Lung (tissue), 11 donors: ENCODE measurements at regions not wholly inside any gene's neighbourhood (a gene's known extent, or its start where the extent isn't known, plus 50 kb on each side); places are given as distances from the start of the nearest gene placed in this dataset.
A peak's percentile ranks its signal among the peaks of the same experiment; 100 is the strongest.

Source experiments
- ATAC-seq: fragments of 200-7000 bp; cut with Tn5 transposase; one replicate; pipeline ENCODE4 v1.9.1; 2020; ENCODE audit warnings: moderate number of reproducible peaks; ENCODE audit not compliant: insufficient read depth, low FRiP score
- DNase-seq, 3 donors: peaks; one replicate each; pipeline ENCODE4 v3.0.0-alpha.2; 2013 to 2017
- H3K27ac ChIP-seq, 2 donors: one replicate each; pipeline ENCODE4 v1.5.1; 2013; ENCODE audit warnings: mild to moderate bottlenecking in 2 of 2, moderate library complexity in 2 of 2, control low read depth in 1 of 2, inconsistent platforms in 1 of 2, low read depth in 1 of 2, low read length in 1 of 2
- H3K27me3 ChIP-seq, 3 donors: one replicate each; pipeline ENCODE4 v1.5.1; 2013; ENCODE audit warnings: low read length in 2 of 3; ENCODE audit not compliant: control insufficient read depth in 3 of 3, insufficient read depth in 3 of 3
- H3K36me3 ChIP-seq, 4 donors: one replicate each; pipeline ENCODE4 v1.5.1; 2013; ENCODE audit warnings: low read length in 4 of 4, mild to moderate bottlenecking in 1 of 4, moderate library complexity in 1 of 4; ENCODE audit not compliant: control insufficient read depth in 4 of 4, insufficient read depth in 4 of 4
- H3K4me1 ChIP-seq, 5 donors: one replicate each; pipeline ENCODE4 v1.5.1; 2013; ENCODE audit warnings: low read length in 5 of 5, mild to moderate bottlenecking in 2 of 5, moderate library complexity in 1 of 5; ENCODE audit not compliant: control insufficient read depth in 5 of 5, insufficient read depth in 5 of 5
- H3K4me3 ChIP-seq: one replicate; pipeline ENCODE4 v1.5.1; 2013; ENCODE audit warnings: mild to moderate bottlenecking, control low read depth, moderate library complexity
- H3K9ac ChIP-seq, 2 donors: one replicate each; pipeline ENCODE4 v1.5.1; 2013; ENCODE audit warnings: low read length in 2 of 2, control low read depth in 1 of 2; ENCODE audit not compliant: insufficient read depth in 1 of 2
- H3K9me3 ChIP-seq, 4 donors: one replicate each; pipeline ENCODE4 v1.5.1; 2013; ENCODE audit warnings: low read length in 3 of 4, mild to moderate bottlenecking in 1 of 4, moderate library complexity in 1 of 4; ENCODE audit not compliant: control insufficient read depth in 4 of 4, insufficient read depth in 3 of 4
- WGBS, 2 donors: extraction: QIAGEN DNeasy Blood & Tissue Kit; methylation state at CpG; one replicate each; pipeline ENCODE4 v1.1.7; 2013; 5-methylcytosine and 5-hydroxymethylcytosine counted together
- TF ChIP-seq, protein P1 (sequence below): IDR thresholded peaks from 2 replicates; pipeline ENCODE4 v1.5.1; 2012; ENCODE audit warnings: mild to moderate bottlenecking; ENCODE audit errors: control extremely low read depth, extremely low read depth
- donor health status: control.
- donor health status: control.
- donor health status: Bipolar disorder and iron deficiency.
- donor health status: healthy.
- donor health status: DM: yes; HTN: yes; CAD: no.

DNA sequence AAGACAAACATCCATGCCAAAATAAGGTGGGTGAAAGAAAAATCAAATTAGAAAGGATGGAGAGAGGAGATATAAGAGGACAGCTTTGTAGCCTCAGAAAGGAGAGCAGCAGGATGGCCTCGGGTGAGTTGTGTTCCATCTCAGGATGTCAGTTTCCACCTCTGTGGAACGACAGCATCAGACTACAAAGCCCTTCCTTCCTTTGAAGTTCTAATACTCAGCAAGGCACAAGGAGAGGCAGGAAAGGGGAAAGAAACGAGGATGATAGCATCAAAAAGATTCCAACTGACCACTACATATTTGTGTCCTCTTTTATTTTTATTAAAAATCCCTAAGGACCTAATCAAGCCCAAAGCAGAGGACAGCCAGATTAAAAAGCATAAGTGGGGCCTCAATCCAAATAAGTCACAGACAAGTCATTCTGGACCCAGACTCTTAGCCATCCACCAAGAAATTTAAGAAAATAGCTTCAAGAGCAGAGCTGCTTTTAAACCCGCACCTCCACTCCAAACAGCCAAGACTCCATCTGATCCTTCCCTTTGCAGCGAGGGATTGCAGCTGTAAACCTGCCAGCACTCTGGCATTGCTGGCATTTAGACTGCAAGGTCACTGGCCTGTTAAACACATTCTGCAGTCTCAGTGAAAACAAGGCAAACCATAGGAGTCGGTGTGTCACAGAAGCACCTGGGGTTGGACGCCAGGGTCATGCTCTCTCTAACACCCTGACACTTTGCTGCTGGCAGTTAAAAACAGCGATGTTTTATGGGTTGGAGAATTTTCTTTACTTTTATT, 314.5 kb upstream of the CHAC2 start:
- peaks cover 0 to 5% (median 0%) of the 10 kb centered on the region in 5 donors for H3K4me1 ChIP-seq
- H3K9me3 ChIP-seq: peaks cover 0 to 2% (median 0%) of the 10 kb centered on the region in 4 donors
- ATAC-seq: no peak
- WGBS, 2 donors: 41 to 61% methylated on average over 8 of the region's 8 CpGs
- TF ChIP-seq, protein P1, sequence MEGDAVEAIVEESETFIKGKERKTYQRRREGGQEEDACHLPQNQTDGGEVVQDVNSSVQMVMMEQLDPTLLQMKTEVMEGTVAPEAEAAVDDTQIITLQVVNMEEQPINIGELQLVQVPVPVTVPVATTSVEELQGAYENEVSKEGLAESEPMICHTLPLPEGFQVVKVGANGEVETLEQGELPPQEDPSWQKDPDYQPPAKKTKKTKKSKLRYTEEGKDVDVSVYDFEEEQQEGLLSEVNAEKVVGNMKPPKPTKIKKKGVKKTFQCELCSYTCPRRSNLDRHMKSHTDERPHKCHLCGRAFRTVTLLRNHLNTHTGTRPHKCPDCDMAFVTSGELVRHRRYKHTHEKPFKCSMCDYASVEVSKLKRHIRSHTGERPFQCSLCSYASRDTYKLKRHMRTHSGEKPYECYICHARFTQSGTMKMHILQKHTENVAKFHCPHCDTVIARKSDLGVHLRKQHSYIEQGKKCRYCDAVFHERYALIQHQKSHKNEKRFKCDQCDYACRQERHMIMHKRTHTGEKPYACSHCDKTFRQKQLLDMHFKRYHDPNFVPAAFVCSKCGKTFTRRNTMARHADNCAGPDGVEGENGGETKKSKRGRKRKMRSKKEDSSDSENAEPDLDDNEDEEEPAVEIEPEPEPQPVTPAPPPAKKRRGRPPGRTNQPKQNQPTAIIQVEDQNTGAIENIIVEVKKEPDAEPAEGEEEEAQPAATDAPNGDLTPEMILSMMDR: no peak
- no peaks in the 10 kb centered on the region for H3K27me3 ChIP-seq
- H3K4me3 ChIP-seq: no peak overlapping the region
- H3K27ac ChIP-seq: no peak overlapping the region
- no peaks in the 10 kb centered on the region for H3K36me3 ChIP-seq
- peak in 1 of 3 donors; percentile 21 for DNase-seq
- no peak overlapping the region for H3K9ac ChIP-seq

DNA sequence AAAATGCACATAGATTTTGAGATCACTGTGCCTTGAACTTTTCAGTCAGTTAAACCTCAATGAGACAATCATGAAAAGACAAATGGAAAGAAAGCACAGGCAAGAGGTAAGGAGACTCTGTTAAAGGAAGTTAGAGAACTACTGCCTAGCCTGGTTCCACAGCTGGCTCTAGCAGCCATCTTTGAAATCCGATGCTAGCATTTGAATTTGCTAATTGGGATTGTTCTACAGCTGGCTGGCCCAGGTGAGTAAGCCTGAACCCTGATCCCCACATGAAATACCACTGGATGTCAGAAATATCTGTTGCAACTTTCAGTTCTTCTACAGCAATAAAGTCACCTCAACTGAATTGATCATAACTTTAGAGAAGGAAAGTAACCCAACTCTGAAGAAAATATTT, 315.2 kb upstream of the CHAC2 start:
- Histone ChIP-seq H3K36me3 (no peaks in the 10 kb centered on the region), H3K27ac (no peak overlapping the region), H3K9ac (no peak overlapping the region), H3K9me3 (peaks cover 0 to 2% (median 0%) of the 10 kb centered on the region in 4 donors), H3K4me1 (peaks cover 0 to 5% (median 0%) of the 10 kb centered on the region in 5 donors), H3K4me3 (no peak overlapping the region), H3K27me3 (no peaks in the 10 kb centered on the region)
- DNase-seq (no peak), ATAC-seq (no peak)
- WGBS, 2 donors: 40 to 47% methylated on average over 1 of the region's 1 CpG
- TF ChIP-seq, protein P1: no peak

DNA sequence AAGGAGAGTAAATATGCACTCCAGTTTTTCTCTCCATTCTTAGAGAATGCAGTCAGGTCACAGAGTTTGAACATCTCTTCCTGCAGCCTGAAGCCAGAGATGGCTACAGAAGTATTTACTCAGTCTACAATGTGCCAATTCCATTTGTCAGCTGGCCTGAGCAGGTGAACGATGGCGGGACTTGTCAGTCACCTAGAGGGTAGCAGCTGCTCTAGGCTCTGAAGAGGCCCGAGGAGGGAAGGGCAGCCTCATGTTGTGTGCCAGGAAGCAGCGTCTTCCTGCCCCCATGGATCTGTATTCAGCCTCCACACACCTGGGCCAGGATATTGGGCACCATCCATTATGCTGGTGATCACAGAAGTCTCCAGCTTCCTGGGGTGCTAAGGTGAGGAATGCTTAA, 316.7 kb upstream of the CHAC2 start:
- H3K27ac ChIP-seq: no peak overlapping the region
- no peak for ATAC-seq
- H3K4me3 ChIP-seq: no peak overlapping the region
- no peaks in the 10 kb centered on the region for H3K36me3 ChIP-seq
- H3K27me3 ChIP-seq: no peaks in the 10 kb centered on the region
- DNase-seq: no peak
- 60 to 66% methylated on average over 4 of the region's 4 CpGs for WGBS, 2 donors
- TF ChIP-seq, protein P1: no peak
- no peaks in the 10 kb centered on the region for H3K9me3 ChIP-seq
- no peak overlapping the region for H3K9ac ChIP-seq
- peaks cover 0 to 5% (median 0%) of the 10 kb centered on the region in 5 donors for H3K4me1 ChIP-seq

DNA sequence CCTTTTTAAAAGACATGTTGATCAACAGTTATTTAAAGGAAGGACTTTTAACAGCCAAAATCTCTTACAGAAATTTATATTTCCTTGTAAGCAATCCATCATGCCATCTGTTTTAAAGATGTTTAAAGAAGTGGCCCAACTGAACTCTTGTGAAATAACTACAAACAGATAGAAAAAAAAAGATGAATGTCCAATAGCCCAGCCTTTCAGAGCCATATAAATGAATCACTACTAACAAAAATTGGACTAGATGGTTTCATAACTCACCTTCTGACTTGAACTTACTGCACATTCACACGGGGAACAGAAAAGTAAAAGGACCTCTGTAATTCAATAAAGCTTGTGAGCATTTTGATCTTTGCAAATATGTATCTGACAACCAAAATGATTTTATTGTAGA, 319.0 kb upstream of the CHAC2 start:
- WGBS, 2 donors: 63 to 79% methylated on average over 1 of the region's 1 CpG

More for the DNA sequence above, 319.0 kb upstream of the CHAC2 start:
- Histone ChIP-seq H3K27ac (no peak overlapping the region), H3K27me3 (no peaks in the 10 kb centered on the region), H3K9me3 (no peaks in the 10 kb centered on the region), H3K36me3 (no peaks in the 10 kb centered on the region), H3K9ac (no peak overlapping the region), H3K4me3 (no peak overlapping the region), H3K4me1 (peaks cover 0 to 5% (median 0%) of the 10 kb centered on the region in 5 donors)
- TF ChIP-seq, protein P1: no peak
- DNase-seq (no peak), ATAC-seq (no peak)
